LNCaP clone FGC (cell line): ENCODE measurements at regions not wholly inside any gene's neighbourhood (a gene's known extent, or its start where the extent isn't known, plus 50 kb on each side); places are given as distances from the start of the nearest gene placed in this dataset.

ENCODE experiments used
- DNase-seq: peaks from one replicate; pipeline ENCODE4 v3.0.0-alpha.2; 2011; ENCODE audit warnings: low read depth
- H3K4me3 ChIP-seq: 2 replicates; pipeline ENCODE4 v1.5.1; 2011; ENCODE audit warnings: mild to moderate bottlenecking, low read depth, low read length, control low read depth
- CTCF ChIP-seq: IDR thresholded peaks from 2 replicates; pipeline ENCODE4 v1.5.1; 2012; ENCODE audit warnings: mild to moderate bottlenecking; ENCODE audit not compliant: control insufficient read depth, insufficient read depth; ENCODE audit errors: extremely low read depth

GRCh38 chr9:135214706-135215105 is 127.2 kb downstream of the OLFM1 start:
- DNase-seq: no peak
- TF ChIP-seq CTCF: no peak
- H3K4me3 ChIP-seq: no peak overlapping the region

GRCh38 chr9:135215571-135216161 is 128.2 kb downstream of the OLFM1 start:
- TF ChIP-seq CTCF: no peak
- H3K4me3 ChIP-seq: no peak overlapping the region
- peak; percentile 64 for DNase-seq

- no peak overlapping the region for H3K4me3 ChIP-seq
- TF ChIP-seq CTCF: no peak
- DNase-seq: no peak
These were observed 128.8 kb downstream of the OLFM1 start for GRCh38 chr9:135216236-135216635.

DNA sequence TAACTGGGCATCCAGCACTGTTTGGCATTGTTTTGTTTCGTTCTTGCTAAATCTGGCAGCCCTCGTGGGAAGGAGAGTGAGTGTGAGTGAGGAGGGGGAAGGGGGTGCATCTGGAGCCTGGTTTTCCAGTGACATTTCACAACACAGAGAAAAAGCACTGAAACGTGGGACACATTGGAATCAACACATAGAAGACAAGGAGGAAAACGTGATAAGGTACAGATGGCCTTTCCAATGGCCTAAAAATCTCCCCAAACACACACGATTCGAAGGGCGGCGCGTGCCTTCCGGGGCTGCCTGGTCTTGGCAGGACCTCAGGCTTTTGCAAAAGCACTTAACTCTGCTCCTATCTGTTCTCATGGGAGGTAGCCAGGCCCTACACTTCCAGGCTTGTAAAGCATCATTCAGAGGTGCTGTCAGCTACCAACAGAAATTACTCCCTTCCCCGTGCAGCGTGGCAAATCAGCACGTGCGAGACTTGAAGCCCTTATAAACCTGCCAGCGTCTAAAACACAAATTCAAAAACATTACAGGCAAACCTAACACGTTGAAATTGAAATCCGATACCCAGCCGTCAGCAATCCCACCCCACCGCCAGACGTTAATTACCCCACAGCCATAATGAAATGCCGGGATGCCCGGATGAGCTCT is 129.4 kb downstream of the OLFM1 start:
- H3K4me3 ChIP-seq: no peak overlapping the region
- DNase-seq: no peak
- TF ChIP-seq CTCF: no peak

GRCh38 chr9:135217836-135218235 is 130.4 kb downstream of the OLFM1 start:
- TF ChIP-seq CTCF: no peak
- DNase-seq: no peak
- no peak overlapping the region for H3K4me3 ChIP-seq

DNA sequence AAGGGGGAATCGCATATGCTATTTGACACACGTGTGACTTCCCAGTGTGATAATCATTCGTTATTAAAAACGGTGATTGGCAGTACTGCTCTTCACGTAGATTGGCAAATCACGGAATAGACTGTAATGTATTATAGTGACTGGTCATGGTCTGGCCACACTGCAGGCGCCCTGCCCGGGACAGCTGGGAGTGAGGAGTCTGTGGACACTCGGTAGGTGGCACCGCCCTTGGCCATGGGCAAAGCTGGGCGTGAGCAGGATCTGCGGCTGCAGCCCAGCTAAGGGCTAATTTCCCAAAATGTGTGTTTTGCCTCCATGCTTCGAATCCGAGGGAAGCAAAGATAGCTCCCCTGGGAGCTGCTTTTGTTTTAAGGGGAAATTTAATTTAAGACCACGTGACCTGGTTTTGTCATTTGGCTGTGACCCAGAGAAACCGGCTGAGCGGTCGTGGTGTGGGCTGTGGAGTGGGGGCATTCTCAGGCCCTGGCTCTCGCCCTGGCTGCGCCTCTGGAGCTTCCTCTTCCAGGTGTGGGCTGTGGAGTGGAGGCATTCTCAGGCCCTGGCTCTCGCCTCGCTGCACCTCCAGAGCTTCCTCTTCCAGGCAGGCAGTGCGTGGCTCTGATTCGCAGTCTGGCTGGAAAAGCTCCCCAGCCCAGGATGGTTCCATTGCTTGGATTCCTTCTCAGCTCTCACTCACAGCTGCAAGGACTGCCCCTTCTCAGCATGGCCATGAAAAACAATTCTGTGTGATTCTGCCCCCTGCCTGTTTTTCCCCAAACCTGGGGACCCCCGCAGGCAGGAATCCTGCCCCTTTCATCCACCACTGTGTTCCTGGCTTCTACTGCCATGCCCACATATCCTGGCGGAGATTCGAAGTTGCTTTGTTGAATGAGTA is 131.1 kb downstream of the OLFM1 start:
- TF ChIP-seq CTCF: no peak
- H3K4me3 ChIP-seq: no peak overlapping the region
- DNase-seq: no peak
